ENCODE measurements at regions not wholly inside any gene's neighbourhood (a gene's known extent, or its start where the extent isn't known, plus 50 kb on each side); places are given as distances from the start of the nearest gene placed in this dataset.

- DNase-seq = no peak
These were observed 286.0 kb downstream of the HLX start for GRCh38 chr1:221164951-221165838.

GRCh38 chr1:221165839-221166500 is 286.7 kb downstream of the HLX start:
- DNase-seq = no peak

DNA sequence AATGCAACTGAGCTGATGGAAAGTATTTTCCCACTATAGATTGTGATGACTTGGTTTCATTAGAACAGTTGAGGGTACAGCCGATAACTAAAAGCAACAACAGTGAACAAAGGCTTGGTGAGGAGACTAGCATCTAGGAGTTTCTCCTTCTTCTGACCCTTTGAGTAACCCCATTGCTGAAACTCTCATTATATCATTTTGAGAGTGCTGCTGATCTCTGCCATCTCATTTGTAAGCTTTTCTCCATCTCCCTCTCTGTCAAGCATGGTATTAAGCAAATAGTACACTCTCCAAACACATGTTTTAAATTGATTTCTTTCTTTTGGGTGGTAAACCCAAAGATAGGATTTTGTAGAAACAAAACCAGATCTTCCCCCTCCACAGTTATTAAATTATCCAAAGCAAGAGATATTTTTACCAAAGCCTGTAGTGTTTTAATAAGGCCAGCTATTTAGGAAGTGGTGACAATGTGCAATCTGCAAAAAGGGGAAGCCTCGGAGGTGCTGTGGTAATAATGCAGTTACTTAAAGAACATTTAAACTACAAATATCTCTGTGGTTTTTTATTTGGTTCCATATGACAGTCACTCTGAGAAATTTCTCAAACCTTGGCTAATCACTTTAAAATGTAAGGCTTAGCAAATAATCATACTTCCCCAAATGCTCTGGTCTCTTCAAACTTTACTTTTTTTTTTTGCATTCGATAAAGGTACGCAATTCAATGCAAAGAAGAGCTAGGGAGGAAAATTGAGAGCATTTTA is 287.5 kb downstream of the HLX start:
- no peak for DNase-seq

- DNase-seq = no peak
These were observed 290.2 kb downstream of the HLX start for GRCh38 chr1:221169447-221169889.

- no peak for DNase-seq
These were observed 290.9 kb downstream of the HLX start for GRCh38 chr1:221170171-221170570.

DNA sequence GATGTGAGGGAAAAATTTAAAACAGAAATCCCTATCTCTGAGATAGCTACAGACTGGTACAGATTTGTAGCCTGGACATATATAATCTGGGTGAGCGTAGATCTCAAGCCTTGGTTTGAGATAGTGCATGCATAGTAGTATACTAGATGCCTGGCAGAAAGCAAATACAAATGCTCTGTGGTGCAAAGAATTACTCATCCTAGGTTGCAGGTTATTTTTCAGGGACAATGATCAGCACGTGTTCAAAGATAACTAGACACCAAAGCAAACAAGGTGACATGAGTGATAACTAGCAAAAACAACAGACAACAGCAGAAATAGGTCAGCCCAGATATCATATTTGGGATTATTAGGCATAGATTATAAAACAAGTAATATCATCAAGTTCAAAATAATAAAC is 292.5 kb downstream of the HLX start:
- no peak for DNase-seq

GRCh38 chr1:221172841-221173240 is 293.6 kb downstream of the HLX start:
- DNase-seq = no peak

DNA sequence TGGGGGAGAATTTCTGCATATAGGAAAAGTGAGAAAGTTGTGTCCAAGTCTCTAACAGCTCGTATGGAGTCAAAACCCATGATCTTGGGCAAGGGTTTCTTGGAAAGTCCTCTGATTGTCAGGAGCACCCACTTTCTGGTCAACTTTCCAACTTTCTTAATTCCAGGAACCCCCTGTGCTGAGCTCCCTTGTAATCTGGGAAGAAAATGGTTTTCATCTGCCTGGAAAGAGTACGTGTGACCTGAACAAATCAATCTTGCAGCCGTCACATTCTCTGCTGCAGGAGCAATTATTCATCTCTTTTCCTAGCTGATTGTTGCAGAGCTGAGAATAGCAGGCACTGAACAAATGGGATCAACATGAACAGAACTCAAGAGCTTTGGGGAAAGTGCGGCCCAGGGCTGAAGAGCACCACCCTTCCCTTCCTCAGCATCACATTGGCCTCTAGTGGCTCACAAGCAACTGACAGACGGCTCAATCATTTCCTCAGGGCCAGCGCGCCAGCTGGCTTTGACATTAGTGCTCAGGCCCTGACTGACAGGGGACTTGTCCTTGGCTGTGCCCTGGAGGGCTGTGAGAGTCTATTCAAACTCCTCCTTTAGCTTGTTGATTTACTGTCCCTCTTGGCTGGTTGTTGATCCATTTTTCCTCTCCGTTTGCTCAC is 295.2 kb downstream of the HLX start:
- DNase-seq = no peak

DNA sequence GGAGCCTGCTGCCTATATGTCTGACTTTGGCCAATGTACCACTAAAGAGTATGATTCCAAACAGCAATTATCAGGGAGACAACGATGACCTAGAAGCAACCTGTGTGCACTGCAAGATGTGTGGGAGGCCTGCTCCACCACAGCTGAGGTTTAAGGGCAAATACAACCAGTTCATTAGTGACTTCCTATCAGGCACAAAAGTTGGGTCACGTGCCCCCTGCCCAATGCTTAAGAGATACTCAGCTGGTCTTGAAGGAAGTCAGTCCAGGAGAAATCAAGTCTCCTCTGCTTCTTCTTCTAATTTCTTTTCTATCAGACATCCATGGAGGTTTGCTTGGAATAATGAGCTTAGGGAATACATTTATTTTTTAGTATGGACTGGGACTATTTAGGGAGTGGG is 296.0 kb downstream of the HLX start:
- DNase-seq = no peak

DNA sequence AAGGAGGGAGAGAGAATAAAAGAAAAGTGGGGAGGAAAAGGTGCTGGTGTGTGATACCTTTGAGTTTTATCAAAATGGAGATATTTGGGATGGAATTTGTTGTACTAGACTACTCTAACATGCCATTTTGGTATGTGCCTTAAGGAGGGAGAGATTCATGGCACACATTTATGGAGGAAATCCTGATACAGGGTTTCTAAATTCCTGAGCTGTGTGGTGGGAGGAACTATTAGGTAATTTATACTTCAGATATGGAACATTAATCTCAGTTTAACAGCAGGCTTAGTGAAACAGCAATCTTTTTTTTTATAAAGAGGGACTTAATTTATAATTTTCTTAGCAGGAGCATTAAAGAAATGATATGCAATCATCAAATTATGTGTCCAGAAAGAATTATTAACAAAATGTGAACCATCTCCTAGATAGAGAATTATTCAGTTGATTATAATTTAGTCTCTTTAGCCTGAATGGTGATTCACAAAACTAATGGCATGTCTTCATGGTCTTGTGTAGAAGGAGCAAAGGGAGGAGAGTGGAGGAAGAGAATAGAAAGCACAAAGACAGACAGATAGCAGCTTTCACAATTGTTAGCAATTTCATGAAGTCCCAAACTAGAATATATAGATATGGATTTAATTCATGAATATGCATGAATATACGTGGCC is 301.6 kb downstream of the HLX start:
- DNase-seq = no peak

GRCh38 chr1:221182791-221183533 is 303.7 kb downstream of the HLX start:
- DNase-seq = no peak

DNA sequence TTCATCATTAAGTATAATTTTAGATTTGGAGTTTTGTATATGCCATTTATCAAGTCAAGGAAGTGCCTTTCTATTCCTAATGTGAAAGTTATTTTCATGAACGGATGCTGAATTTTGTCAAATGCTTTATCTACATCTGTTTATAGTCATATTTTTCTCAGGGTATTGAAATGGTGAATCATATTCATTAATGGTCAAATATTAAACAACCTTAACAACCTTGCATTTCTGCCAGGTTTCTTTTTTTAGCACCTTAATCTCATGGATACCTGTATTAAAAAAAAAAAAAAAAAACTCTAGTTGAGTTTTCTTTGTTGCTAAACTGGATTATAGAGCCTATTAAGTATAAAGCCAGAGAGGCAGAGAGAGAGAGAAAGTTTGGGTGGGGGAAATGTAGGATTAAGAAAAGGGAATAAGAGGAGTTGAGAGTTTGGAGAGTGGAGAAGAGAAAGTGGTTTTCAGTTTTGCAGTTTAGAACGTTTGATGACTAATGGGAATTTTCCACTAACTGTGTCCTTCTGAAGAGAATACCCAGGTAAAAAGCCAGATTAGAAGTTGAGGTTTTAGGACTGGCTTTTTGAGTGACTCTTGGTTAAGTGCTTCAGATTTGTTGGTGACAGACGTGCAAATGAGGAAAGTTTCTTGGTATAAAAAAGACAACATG is 305.0 kb downstream of the HLX start:
- no peak for DNase-seq

GRCh38 chr1:221187174-221187573 is 307.9 kb downstream of the HLX start:
- DNase-seq = no peak

DNA sequence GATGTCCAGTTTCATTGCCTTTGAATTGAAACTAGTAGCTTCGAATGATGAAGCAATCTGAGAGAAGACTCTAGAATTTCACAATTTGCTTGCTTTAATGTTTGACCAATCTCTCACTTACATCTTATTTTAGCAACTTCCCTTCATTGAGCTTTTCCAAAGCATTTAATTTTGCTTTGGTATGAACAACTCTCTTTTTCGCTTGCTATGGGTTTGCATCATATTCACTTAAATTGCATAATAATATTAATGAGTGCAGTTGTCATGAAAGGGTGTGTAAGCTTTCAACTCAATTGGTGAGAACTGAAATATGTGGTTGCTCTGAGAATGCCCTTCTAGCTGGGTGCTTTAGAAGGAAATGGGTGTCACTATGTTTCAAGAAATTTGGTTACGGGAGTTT is 309.2 kb downstream of the HLX start:
- DNase-seq = no peak

GRCh38 chr1:221190249-221190648 is 311.0 kb downstream of the HLX start:
- no peak for DNase-seq

DNA sequence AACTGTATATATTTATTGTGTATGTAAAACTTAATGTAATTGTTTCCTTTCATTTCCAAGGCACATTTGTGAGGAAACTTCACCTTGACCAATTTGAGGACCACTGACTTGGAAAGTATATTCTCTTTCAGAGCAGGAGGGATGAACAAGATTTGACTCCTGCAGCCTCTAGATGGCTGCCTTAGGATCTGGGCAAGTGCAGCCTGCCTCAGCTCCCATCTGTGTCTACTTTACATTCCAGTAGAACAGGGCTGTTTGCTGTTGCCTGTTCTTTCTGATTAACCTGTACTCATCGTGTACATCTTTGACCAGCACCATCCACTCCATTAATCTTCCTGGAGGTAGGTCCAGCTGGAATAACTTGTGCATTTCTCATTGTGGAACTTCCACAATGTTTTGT is 312.8 kb downstream of the HLX start:
- no peak for DNase-seq

GRCh38 chr1:221200464-221200863 is 321.2 kb downstream of the HLX start:
- no peak for DNase-seq

GRCh38 chr1:221201773-221202172 is 322.5 kb downstream of the HLX start:
- DNase-seq = no peak

DNA sequence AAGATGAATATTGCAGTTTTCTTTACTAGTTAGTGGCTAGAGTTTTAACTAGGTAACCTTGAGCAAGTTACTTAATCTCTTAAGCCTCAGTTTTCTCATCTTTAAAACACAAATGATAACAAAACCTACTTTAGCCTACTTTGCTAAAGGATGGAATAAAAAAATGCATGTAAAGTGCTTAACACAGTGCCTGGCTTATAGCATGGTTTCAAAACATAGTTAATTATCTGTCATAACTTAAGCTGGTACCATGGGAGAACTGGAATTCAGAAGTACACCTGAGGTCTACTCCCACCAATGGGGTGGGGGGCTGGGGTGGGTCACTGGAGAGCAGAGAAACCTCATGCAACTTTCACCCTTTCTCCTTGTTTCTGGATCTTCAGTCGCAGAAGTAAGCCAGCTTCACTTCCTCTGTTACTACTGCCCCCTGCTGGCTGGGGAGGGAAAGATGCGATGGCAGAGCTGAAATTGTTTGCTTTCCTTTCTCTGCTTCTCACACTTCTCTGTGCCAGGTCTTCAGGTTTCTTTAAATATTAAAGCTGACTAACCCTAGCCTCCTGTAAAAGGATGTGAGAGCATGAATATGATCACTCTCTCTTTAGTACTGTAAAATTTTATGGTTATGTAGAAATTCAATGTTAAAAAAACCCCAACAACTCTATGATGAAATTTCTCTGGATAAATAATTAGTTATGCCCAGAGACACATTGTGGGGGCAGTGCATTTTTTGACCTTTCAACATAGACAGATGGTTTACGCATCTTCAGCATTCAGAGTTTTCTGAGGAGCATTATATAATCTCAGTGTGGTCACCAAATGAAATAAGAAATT is 324.2 kb downstream of the HLX start:
- peak in 5 of 6 experiments; percentile 4 to 47 (median 33) for DNase-seq
